PC-9 (cell line): ENCODE measurements at regions not wholly inside any gene's neighbourhood (a gene's known extent, or its start where the extent isn't known, plus 50 kb on each side); places are given as distances from the start of the nearest gene placed in this dataset.
"Not testable (repeated sequence)": the region's sequence is repeated elsewhere in the genome, so short reads cannot be mapped to it uniquely, and the experiment has no call there.

Experiments
- BruUV-seq: library from RNA; stranded (reverse); fragments of 400-500 nt; replicated peaks from 2 replicates; lab custom pipeline; 2021; lab: Mats Ljungman, UMichigan
- CTCF ChIA-PET: fragments of 300-600 bp; sonication (Branson Sonifier 250); formaldehyde crosslinking; loops from one replicate; lab custom pipeline; 2022; ENCODE audit warnings: antibody characterized with exemption; lab: Charles Lee
- POLR2A ChIA-PET: fragments of 300-600 bp; sonication (Branson Sonifier 250); formaldehyde crosslinking; loops from one replicate; lab custom pipeline; 2022; ENCODE audit warnings: antibody characterized with exemption; ENCODE audit not compliant: unreplicated experiment; lab: Charles Lee
- DNase-seq, 2 experiments: peaks; one replicate each; pipeline versions ENCODE4 v3.0.0 to v3.0.0-alpha.2; 2015 to 2022; ENCODE audit warnings: mixed read lengths in 1 of 2
- H2AFZ ChIP-seq: fragments of 200-600 bp; sonication (generic); 2 replicates; pipeline ENCODE4 v1.8.1; 2017; ENCODE audit warnings: antibody characterized with exemption
- H3F3A ChIP-seq: fragments of 200-600 bp; sonication (generic); 2 replicates; pipeline ENCODE4 v1.8.1; 2017; ENCODE audit warnings: antibody characterized with exemption, mild to moderate bottlenecking, low read depth; ENCODE audit not compliant: insufficient read depth
- H3K27ac ChIP-seq: fragments of 200-600 bp; sonication (generic); 2 replicates; pipeline ENCODE4 v1.6.1; 2016; ENCODE audit warnings: mixed run types
- H3K27me3 ChIP-seq: fragments of 200-600 bp; sonication (generic); 2 replicates; pipeline ENCODE4 v1.6.1; 2016; ENCODE audit warnings: low read depth, mixed run types; ENCODE audit not compliant: insufficient read depth
- H3K36me3 ChIP-seq: fragments of 200-600 bp; sonication (generic); 2 replicates; pipeline ENCODE4 v1.6.1; 2016; ENCODE audit warnings: low read depth, mixed run types
- H3K4me1 ChIP-seq: fragments of 200-600 bp; sonication (generic); replicated peaks from 2 replicates; pipeline ENCODE4 v1.6.1; 2016; ENCODE audit warnings: mixed run types; ENCODE audit not compliant: insufficient read depth
- H3K4me2 ChIP-seq: fragments of 200-600 bp; sonication (generic); 2 replicates; pipeline ENCODE4 v1.6.1; 2017; ENCODE audit warnings: mixed run types
- H3K4me3 ChIP-seq: fragments of 200-600 bp; sonication (generic); 2 replicates; pipeline ENCODE4 v1.6.1; 2016; ENCODE audit warnings: mixed run types
- H3K79me2 ChIP-seq: fragments of 200-600 bp; sonication (generic); 2 replicates; pipeline ENCODE4 v1.6.1; 2017; ENCODE audit warnings: low read depth, mixed run types
- H3K9me2 ChIP-seq: fragments of 200-600 bp; sonication (generic); 2 replicates; pipeline ENCODE4 v1.8.1; 2017; ENCODE audit warnings: mild to moderate bottlenecking; ENCODE audit not compliant: insufficient read depth
- H3K9me3 ChIP-seq: fragments of 200-600 bp; sonication (generic); 2 replicates; pipeline ENCODE4 v1.8.1; 2016; ENCODE audit warnings: low read depth; ENCODE audit not compliant: insufficient read depth
- H4K20me1 ChIP-seq: fragments of 200-600 bp; sonication (generic); 2 replicates; pipeline ENCODE4 v1.8.1; 2017; ENCODE audit not compliant: insufficient read depth
- EZH2 ChIP-seq: fragments of 200-600 bp; sonication (generic); IDR thresholded peaks from 2 replicates; pipeline ENCODE4 v1.8.0; 2017; ENCODE audit warnings: antibody characterized with exemption, low read depth
- intact Hi-C: fragments of 100-400 bp; cut with micrococcal nuclease; formaldehyde crosslinking; loops from one replicate; pipeline ENCODE4 v1.10.0; 2022; ENCODE audit not compliant: unreplicated experiment
- TF ChIP-seq, protein P1 (sequence below): fragments of 200-600 bp; sonication (generic); conservative IDR thresholded peaks from 2 replicates; pipeline ENCODE4 v1.6.1; 2017; ENCODE audit warnings: mixed run types, antibody characterized with exemption, mild to moderate bottlenecking, moderate library complexity

DNA sequence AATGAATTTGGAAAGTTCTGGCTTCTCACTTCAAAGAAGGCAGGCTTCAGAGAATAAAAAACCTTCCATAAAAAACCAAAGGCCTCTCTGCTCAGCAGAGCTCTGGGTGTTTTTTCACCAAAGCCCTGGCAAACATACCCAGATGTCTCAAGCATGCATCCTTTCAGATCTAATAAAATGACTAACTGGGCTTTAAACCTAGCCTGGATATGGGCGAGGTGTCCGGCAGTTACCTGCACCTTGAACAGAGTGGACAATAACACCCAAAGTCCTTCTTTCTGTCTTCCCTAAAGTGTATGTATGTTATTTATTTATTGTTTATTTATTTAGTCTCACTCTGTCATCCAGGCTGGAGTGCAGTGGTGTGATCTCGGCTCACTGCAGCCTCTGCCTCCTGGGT lies 469.3 kb downstream of the XYLT1 start:
- ChIA-PET POLR2A (no interaction called here), CTCF (no interaction called here)
- Histone ChIP-seq H3F3A (no peaks in the 10 kb centered on the region), H3K79me2 (no peaks in the 10 kb centered on the region), H4K20me1 (no peaks in the 10 kb centered on the region; the same call in 1 of the 2 replicates), H3K36me3 (no peaks in the 10 kb centered on the region), H3K4me2 (no peak overlapping the region), H2AFZ (no peak overlapping the region), H3K27me3 (no peaks in the 10 kb centered on the region), H3K4me1 (no peaks in the 10 kb centered on the region), H3K9me3 (no peaks in the 10 kb centered on the region), H3K27ac (no peak overlapping the region), H3K9me2 (no peaks in the 10 kb centered on the region), H3K4me3 (no peak overlapping the region)
- BruUV-seq: no TSS peak
- DNase-seq: no peak
- TF ChIP-seq, protein P1, sequence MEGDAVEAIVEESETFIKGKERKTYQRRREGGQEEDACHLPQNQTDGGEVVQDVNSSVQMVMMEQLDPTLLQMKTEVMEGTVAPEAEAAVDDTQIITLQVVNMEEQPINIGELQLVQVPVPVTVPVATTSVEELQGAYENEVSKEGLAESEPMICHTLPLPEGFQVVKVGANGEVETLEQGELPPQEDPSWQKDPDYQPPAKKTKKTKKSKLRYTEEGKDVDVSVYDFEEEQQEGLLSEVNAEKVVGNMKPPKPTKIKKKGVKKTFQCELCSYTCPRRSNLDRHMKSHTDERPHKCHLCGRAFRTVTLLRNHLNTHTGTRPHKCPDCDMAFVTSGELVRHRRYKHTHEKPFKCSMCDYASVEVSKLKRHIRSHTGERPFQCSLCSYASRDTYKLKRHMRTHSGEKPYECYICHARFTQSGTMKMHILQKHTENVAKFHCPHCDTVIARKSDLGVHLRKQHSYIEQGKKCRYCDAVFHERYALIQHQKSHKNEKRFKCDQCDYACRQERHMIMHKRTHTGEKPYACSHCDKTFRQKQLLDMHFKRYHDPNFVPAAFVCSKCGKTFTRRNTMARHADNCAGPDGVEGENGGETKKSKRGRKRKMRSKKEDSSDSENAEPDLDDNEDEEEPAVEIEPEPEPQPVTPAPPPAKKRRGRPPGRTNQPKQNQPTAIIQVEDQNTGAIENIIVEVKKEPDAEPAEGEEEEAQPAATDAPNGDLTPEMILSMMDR: no peak
- TF ChIP-seq EZH2: no peak
- intact Hi-C loops: no loop called here

DNA sequence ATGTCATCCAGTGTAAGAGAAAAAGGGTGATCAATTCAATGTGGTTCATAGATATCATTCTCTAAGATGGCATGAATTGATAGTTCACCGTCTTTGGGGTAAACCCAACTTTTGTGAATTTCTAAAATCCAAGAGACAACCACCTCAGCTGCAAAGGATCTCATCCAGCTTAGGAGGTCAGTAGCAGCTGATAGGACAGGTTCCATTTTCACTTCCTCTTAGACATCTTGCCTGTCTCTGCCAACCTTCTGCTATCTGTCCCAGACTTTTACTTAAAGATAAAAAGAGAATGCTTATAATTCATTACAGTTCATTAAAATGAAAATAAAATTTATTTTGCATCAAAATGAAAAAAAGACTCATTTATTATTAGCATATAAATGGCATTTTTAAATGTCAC lies 468.2 kb downstream of the XYLT1 start:
- Histone ChIP-seq H3K4me3 (no peak overlapping the region), H3K27ac (no peak overlapping the region), H3F3A (no peaks in the 10 kb centered on the region), H2AFZ (no peak overlapping the region), H4K20me1 (no peaks in the 10 kb centered on the region; the same call in 1 of the 2 replicates), H3K36me3 (no peaks in the 10 kb centered on the region), H3K27me3 (no peaks in the 10 kb centered on the region), H3K9me2 (no peaks in the 10 kb centered on the region), H3K4me1 (no peaks in the 10 kb centered on the region), H3K9me3 (no peaks in the 10 kb centered on the region), H3K79me2 (no peaks in the 10 kb centered on the region), H3K4me2 (no peak overlapping the region)
- no TSS peak for BruUV-seq
- no peak for DNase-seq
- CTCF ChIA-PET: no interaction called here
- intact Hi-C loops: no loop called here
- POLR2A ChIA-PET: no interaction called here
- TF ChIP-seq, protein P1: no peak
- no peak for TF ChIP-seq EZH2

DNA sequence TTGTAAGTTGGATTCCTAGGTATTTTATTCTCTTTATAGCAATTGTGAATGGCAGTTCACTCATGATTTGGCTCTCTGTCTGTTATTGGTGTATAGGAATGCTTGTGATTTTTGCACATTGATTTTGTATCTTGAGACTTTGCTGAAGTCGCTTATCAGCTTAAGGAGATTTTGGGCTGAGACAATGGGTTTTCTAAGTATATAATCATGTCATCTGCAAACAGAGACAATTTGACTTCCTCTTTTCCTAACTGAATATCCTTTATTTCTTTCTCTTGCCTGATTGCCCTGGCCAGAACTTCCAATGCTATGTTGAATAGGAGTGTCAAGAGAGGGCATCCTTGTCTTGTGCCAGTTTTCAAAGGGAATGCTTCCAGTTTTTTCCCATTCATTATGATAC lies 464.8 kb downstream of the XYLT1 start:
- POLR2A ChIA-PET, CTCF ChIA-PET, H3K27me3 ChIP-seq, H3K36me3 ChIP-seq, H3K4me2 ChIP-seq, H3K9me3 ChIP-seq, intact Hi-C loops, H4K20me1 ChIP-seq, H3K4me3 ChIP-seq, H3K4me1 ChIP-seq, H3K27ac ChIP-seq, H3K9me2 ChIP-seq, H2AFZ ChIP-seq, DNase-seq, BruUV-seq, H3K79me2 ChIP-seq, H3F3A ChIP-seq: not testable (repeated sequence)

DNA sequence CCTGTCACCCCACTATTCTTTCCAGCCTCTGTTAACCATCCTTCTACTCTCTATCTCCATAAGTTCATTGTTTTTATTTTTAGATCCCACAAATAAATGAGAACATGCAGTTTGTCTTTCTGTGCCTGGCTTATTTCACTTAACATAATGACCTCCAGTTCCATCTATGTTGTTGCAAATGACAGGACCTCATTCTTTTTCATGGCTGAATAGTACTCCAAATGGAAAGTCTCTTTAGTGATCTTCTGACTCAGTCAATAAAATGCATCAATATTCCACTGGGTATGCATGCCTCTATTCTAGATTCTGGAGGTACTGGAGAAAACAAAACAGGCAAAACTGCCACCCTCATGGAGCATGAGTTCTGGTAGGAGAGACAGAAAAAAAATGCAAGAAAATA lies 459.0 kb downstream of the XYLT1 start:
- no peak overlapping the region for H2AFZ ChIP-seq
- H3F3A ChIP-seq: no peaks in the 10 kb centered on the region
- H3K27ac ChIP-seq: no peak overlapping the region
- TF ChIP-seq, protein P1: no peak
- no peak for TF ChIP-seq EZH2
- no peaks in the 10 kb centered on the region for H3K79me2 ChIP-seq
- CTCF ChIA-PET: no interaction called here
- H3K9me3 ChIP-seq: no peaks in the 10 kb centered on the region
- no peaks in the 10 kb centered on the region for H3K9me2 ChIP-seq
- POLR2A ChIA-PET: no interaction called here
- no peaks in the 10 kb centered on the region for H4K20me1 ChIP-seq
- no peaks in the 10 kb centered on the region for H3K4me1 ChIP-seq
- no peak overlapping the region for H3K4me3 ChIP-seq
- no peak overlapping the region for H3K4me2 ChIP-seq
- no TSS peak for BruUV-seq
- no peaks in the 10 kb centered on the region for H3K36me3 ChIP-seq
- intact Hi-C loops: no loop called here
- H3K27me3 ChIP-seq: no peaks in the 10 kb centered on the region; the same call in none of the 2 replicates
- no peak for DNase-seq
